HEK293T (cell line): ENCODE measurements at regions not wholly inside any gene's neighbourhood (a gene's known extent, or its start where the extent isn't known, plus 50 kb on each side); places are given as distances from the start of the nearest gene placed in this dataset.

Source experiments
- BHLHE40 ChIP-seq: fragments of 450-650 bp; IDR thresholded peaks from 2 replicates; pipeline ENCODE4 v1.6.1; 2016; ENCODE audit warnings: mild to moderate bottlenecking, moderate library complexity, borderline replicate concordance
- CTBP1 ChIP-seq: fragments of 450-650 bp; IDR thresholded peaks from 2 replicates; pipeline ENCODE4 v1.6.1; 2016; ENCODE audit warnings: borderline replicate concordance
- ELF4 ChIP-seq: fragments of 450-650 bp; IDR thresholded peaks from 2 replicates; pipeline ENCODE4 v1.6.1; 2017; ENCODE audit warnings: antibody characterized with exemption
- FOXA1 ChIP-seq: fragments of 450-650 bp; IDR thresholded peaks from 2 replicates; pipeline ENCODE4 v1.6.1; 2016; ENCODE audit warnings: mild to moderate bottlenecking
- FOXM1 ChIP-seq: fragments of 450-650 bp; IDR thresholded peaks from 2 replicates; pipeline ENCODE4 v1.6.1; 2017; ENCODE audit warnings: mild to moderate bottlenecking, borderline replicate concordance
- L3MBTL2 ChIP-seq: fragments of 450-650 bp; conservative IDR thresholded peaks from 2 replicates; pipeline ENCODE4 v1.6.1; 2016; ENCODE audit warnings: mild to moderate bottlenecking
- NFRKB ChIP-seq: fragments of 450-650 bp; IDR thresholded peaks from 2 replicates; pipeline ENCODE4 v1.6.1; 2016; ENCODE audit warnings: mild to moderate bottlenecking, moderate library complexity
- SP1 ChIP-seq: fragments of 450-650 bp; IDR thresholded peaks from 2 replicates; pipeline ENCODE4 v1.6.1; 2017
- SUZ12 ChIP-seq: fragments of 450-650 bp; IDR thresholded peaks from 2 replicates; pipeline ENCODE4 v1.6.1; 2016; ENCODE audit warnings: mild to moderate bottlenecking
- TARDBP ChIP-seq: fragments of 450-650 bp; IDR thresholded peaks from 2 replicates; pipeline ENCODE4 v1.6.1; 2016

- no peak for TF ChIP-seq SP1
- TF ChIP-seq FOXA1 = no peak
- TF ChIP-seq CTBP1 = no peak
- TF ChIP-seq TARDBP = no peak
- no peak for TF ChIP-seq SUZ12
- TF ChIP-seq ELF4 = no peak
- no peak for TF ChIP-seq NFRKB
- no peak for TF ChIP-seq FOXM1
- TF ChIP-seq L3MBTL2 = no peak
- no peak for TF ChIP-seq BHLHE40
These were observed 101.4 kb upstream of the SLC44A1 start for GRCh38 chr9:105143136-105143430.
